IPS DF 6.9 (cell line): ENCODE measurements at regions not wholly inside any gene's neighbourhood (a gene's known extent, or its start where the extent isn't known, plus 50 kb on each side); places are given as distances from the start of the nearest gene placed in this dataset.

ENCODE experiments used
- DNase-seq: peaks from one replicate; pipeline ENCODE4 v3.0.0-alpha.2; 2013; ENCODE audit warnings: low read depth, low spot score
- H3K27ac ChIP-seq: one replicate; pipeline ENCODE4 v1.5.1; 2013; ENCODE audit warnings: low read length, control low read depth
- H3K27me3 ChIP-seq: 2 replicates; pipeline ENCODE4 v1.6.1; 2013; ENCODE audit warnings: mild to moderate bottlenecking, low read length; ENCODE audit not compliant: control insufficient read depth, insufficient read depth
- H3K36me3 ChIP-seq: 2 replicates; pipeline ENCODE4 v1.6.1; 2013; ENCODE audit warnings: low read length; ENCODE audit not compliant: control insufficient read depth, insufficient read depth
- H3K4me1 ChIP-seq: 2 replicates; pipeline ENCODE4 v1.6.1; 2013; ENCODE audit warnings: low read length; ENCODE audit not compliant: control insufficient read depth, insufficient read depth
- H3K4me3 ChIP-seq: 2 replicates; pipeline ENCODE4 v1.5.1; 2013; ENCODE audit warnings: mild to moderate bottlenecking, low read length
- H3K9me3 ChIP-seq: 2 replicates; pipeline ENCODE4 v1.6.1; 2013; ENCODE audit warnings: low read length, inconsistent platforms; ENCODE audit not compliant: control insufficient read depth, insufficient read depth
- WGBS: extraction: QIAGEN DNeasy Blood & Tissue Kit; methylation state at CpG from one replicate; pipeline ENCODE4 v1.1.7; 2013; ENCODE audit warnings: mixed read lengths, missing lambda C conversion rate; ENCODE audit not compliant: insufficient read length, insufficient coverage; 5-methylcytosine and 5-hydroxymethylcytosine counted together

- Histone ChIP-seq H3K4me1 (no peaks in the 10 kb centered on the region), H3K9me3 (no peaks in the 10 kb centered on the region), H3K36me3 (no peaks in the 10 kb centered on the region), H3K27me3 (no peaks in the 10 kb centered on the region), H3K4me3 (no peak overlapping the region), H3K27ac (no peak overlapping the region)
- DNase-seq: no peak
These were observed 357.6 kb upstream of the ID4 start for GRCh38 chr6:19479551-19479950.

DNA sequence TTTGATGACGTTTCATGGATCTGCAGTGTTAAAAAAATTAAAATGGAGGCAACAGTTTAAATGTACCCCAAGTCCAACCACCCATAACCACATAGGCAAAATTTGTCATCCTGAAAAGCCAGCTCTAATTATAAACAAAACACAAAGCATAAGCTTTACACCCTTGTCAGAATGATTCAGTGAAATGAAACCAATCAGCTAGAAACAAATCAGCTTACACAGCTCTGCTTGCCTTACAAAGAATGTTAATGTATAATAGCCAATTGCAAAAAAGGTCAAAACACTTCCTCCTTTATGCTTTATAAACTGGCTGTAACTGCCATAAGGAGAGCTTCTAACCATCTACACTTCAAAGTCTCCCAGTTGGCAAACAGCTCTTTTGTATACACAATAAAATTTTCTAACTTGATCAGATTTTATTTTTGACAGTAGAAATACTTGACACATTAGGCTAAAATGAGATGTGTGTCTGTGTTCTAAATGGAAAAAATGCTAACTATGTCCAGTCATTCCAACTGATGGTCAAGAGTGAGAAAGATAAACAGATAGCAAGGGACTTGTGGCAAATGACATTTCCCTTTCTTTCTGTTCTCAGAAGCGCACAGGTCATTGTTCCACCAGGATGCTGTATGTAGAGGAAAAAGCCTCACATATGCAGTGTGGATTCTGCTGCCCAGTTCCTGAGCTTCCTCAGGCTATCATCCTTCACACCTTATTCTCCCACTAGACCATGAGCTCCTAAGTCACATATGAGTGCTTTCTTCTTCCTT, 344.3 kb upstream of the ID4 start:
- no peaks in the 10 kb centered on the region for H3K9me3 ChIP-seq
- H3K4me1 ChIP-seq: no peaks in the 10 kb centered on the region
- DNase-seq: no peak
- H3K36me3 ChIP-seq: no peaks in the 10 kb centered on the region
- no peak overlapping the region for H3K4me3 ChIP-seq
- H3K27ac ChIP-seq: no peak overlapping the region
- no CpG with 5 or more reads among the region's 2 CpGs for WGBS
- H3K27me3 ChIP-seq: no peaks in the 10 kb centered on the region

DNA sequence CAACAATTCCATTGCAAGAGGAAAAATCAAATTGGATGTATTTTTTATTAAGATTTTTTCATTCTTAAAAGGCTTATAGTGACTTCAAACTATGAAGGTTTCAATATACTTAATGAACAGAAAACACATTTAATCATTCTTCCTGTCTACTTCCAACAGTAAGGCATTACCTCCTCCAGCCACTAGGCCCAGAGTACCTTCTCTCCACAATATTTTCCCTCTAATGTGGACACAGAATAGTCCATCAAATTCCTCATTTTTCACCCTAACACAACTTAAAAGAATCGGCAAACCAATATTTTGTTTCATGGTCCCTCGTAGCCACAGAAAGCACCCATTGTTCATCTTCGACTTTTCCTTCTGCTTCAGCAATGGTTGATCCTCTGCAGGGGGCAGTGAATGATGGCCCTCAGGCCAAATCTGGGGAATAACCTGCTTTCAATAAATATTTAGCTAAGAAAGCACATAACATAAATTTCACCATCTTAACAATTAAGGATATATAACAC, 335.4 kb upstream of the ID4 start:
- Histone ChIP-seq H3K27ac (no peak overlapping the region), H3K4me3 (no peak overlapping the region), H3K36me3 (no peaks in the 10 kb centered on the region), H3K27me3 (no peaks in the 10 kb centered on the region), H3K9me3 (no peaks in the 10 kb centered on the region), H3K4me1 (no peaks in the 10 kb centered on the region)
- DNase-seq: no peak
- no CpG with 5 or more reads among the region's 3 CpGs for WGBS

- Histone ChIP-seq H3K9me3 (no peaks in the 10 kb centered on the region), H3K36me3 (no peaks in the 10 kb centered on the region), H3K4me3 (no peak overlapping the region), H3K4me1 (no peaks in the 10 kb centered on the region), H3K27me3 (no peaks in the 10 kb centered on the region), H3K27ac (no peak overlapping the region)
- no CpG with 5 or more reads among the region's 2 CpGs for WGBS
- DNase-seq: no peak
These were observed 334.9 kb upstream of the ID4 start for GRCh38 chr6:19502301-19502700.

GRCh38 chr6:19515939-19516338, 321.2 kb upstream of the ID4 start:
- Histone ChIP-seq H3K4me3 (no peak overlapping the region), H3K27ac (no peak overlapping the region), H3K4me1 (no peaks in the 10 kb centered on the region), H3K9me3 (0 out of 2 replicates have a peak, but pooled peaks cover 2% of the 10 kb centered on the region), H3K27me3 (no peaks in the 10 kb centered on the region), H3K36me3 (no peaks in the 10 kb centered on the region)
- whole genome bisulfite sequencing: no CpG with 5 or more reads among the region's 4 CpGs
- DNase-seq: no peak

GRCh38 chr6:19519941-19520340, 317.2 kb upstream of the ID4 start:
- WGBS: no CpG with 5 or more reads among the region's 2 CpGs
- no peaks in the 10 kb centered on the region for H3K36me3 ChIP-seq
- DNase-seq: no peak
- no peak overlapping the region for H3K27ac ChIP-seq
- H3K9me3 ChIP-seq: 0 out of 2 replicates have a peak, but pooled peaks cover 2% of the 10 kb centered on the region
- H3K27me3 ChIP-seq: no peaks in the 10 kb centered on the region
- no peaks in the 10 kb centered on the region for H3K4me1 ChIP-seq
- no peak overlapping the region for H3K4me3 ChIP-seq

DNA sequence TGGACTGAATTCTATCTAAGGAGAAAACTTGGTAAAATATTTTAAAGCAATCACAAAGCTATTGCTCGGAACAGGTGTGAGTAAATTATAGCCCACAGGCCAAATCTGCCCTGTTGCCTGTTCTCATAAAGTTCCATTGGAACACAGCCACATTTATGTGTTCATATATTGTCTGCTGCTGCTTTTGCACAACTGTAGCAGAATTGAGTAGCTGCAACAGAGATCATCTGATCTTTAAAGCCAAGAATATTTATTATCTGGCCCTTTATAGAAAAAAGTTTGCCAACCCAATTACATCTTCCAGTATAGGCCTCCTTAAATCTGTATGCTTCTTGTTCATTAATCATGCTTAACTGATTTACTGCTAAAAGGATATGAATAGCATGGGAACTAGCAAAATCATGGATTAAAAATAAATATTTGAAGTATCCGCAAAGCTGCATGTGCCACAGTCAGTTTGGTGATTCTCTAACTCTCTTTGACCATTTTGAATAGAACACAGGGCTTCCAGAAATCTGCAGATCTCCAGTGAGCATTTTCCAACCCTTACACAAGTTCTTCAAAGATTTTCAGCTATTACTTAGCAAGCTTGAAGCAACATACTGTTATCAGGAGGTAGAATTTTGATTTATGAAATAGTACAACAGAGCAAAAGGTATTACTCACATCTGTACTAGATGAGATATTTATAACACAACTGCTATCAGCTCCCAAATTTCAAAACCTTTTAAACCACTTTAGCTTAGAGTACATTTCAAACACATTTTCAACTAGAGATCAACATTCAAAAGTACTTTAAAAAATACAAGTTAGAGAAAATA, 312.6 kb upstream of the ID4 start:
- no peaks in the 10 kb centered on the region for H3K27me3 ChIP-seq
- H3K4me3 ChIP-seq: no peak overlapping the region
- H3K36me3 ChIP-seq: no peaks in the 10 kb centered on the region
- no CpG with 5 or more reads among the region's 2 CpGs for WGBS
- no peak overlapping the region for H3K27ac ChIP-seq
- no peaks in the 10 kb centered on the region for H3K4me1 ChIP-seq
- no peak for DNase-seq
- no peaks in the 10 kb centered on the region for H3K9me3 ChIP-seq

- Histone ChIP-seq H3K27ac (no peak overlapping the region), H3K4me3 (no peak overlapping the region), H3K27me3 (no peaks in the 10 kb centered on the region), H3K9me3 (no peaks in the 10 kb centered on the region), H3K4me1 (no peaks in the 10 kb centered on the region), H3K36me3 (no peaks in the 10 kb centered on the region)
- WGBS: no CpG with 5 or more reads among the region's 3 CpGs
- no peak for DNase-seq
These were observed 311.5 kb upstream of the ID4 start for GRCh38 chr6:19525673-19526072.

GRCh38 chr6:19530188-19530587, 307.0 kb upstream of the ID4 start:
- no peak overlapping the region for H3K27ac ChIP-seq
- WGBS: no CpG with 5 or more reads among the region's 1 CpG
- H3K4me1 ChIP-seq: no peaks in the 10 kb centered on the region
- no peak for DNase-seq
- H3K36me3 ChIP-seq: no peaks in the 10 kb centered on the region
- no peaks in the 10 kb centered on the region for H3K27me3 ChIP-seq
- no peaks in the 10 kb centered on the region for H3K9me3 ChIP-seq
- H3K4me3 ChIP-seq: no peak overlapping the region

GRCh38 chr6:19535351-19535750, 301.8 kb upstream of the ID4 start:
- H3K36me3 ChIP-seq: 0 out of 2 replicates have a peak, but pooled peaks cover 2% of the 10 kb centered on the region
- no peaks in the 10 kb centered on the region for H3K9me3 ChIP-seq
- no peak for DNase-seq
- no peaks in the 10 kb centered on the region for H3K27me3 ChIP-seq
- WGBS: no CpG with 5 or more reads among the region's 2 CpGs
- H3K27ac ChIP-seq: no peak overlapping the region
- H3K4me3 ChIP-seq: no peak overlapping the region
- no peaks in the 10 kb centered on the region for H3K4me1 ChIP-seq
